Coronary artery (tissue), 2 donors: ENCODE measurements at regions not wholly inside any gene's neighbourhood (a gene's known extent, or its start where the extent isn't known, plus 50 kb on each side); places are given as distances from the start of the nearest gene placed in this dataset.
"Not testable (repeated sequence)": the region's sequence is repeated elsewhere in the genome, so short reads cannot be mapped to it uniquely, and the experiment has no call there.

ENCODE experiments used
- DNase-seq: peaks from one replicate; pipeline ENCODE4 v3.0.0-alpha.2; 2017; ENCODE audit warnings: low spot score
- H3K27ac ChIP-seq, 2 donors: fragments of 200-600 bp; sonication (generic); one replicate each; pipeline ENCODE4 v1.5.1; 2016 to 2019
- H3K4me3 ChIP-seq: fragments of 200-600 bp; sonication (generic); 2 replicates; pipeline ENCODE4 v1.5.1; 2016; ENCODE audit warnings: mild to moderate bottlenecking, moderate library complexity
- CTCF ChIP-seq: fragments of 200-600 bp; sonication (generic); IDR thresholded peaks from one replicate; pipeline ENCODE4 v1.5.1; 2019; ENCODE audit warnings: antibody characterized with exemption

GRCh38 chr5:4020400-4020799, 424.8 kb downstream of the IRX1 start:
- no peak for DNase-seq
- TF ChIP-seq CTCF, result no peak
- Histone ChIP-seq H3K4me3 (no peak overlapping the region), H3K27ac (peak overlapping the region in 1 of 2 donors; percentile 65)

- H3K27ac ChIP-seq, result no peak overlapping the region
- H3K4me3 ChIP-seq, result no peak overlapping the region
- DNase-seq, result no peak
- no peak for TF ChIP-seq CTCF
These were observed 426.5 kb downstream of the IRX1 start for GRCh38 chr5:4022056-4022670.

- no peak overlapping the region for H3K27ac ChIP-seq
- no peak for DNase-seq
- no peak for TF ChIP-seq CTCF
- H3K4me3 ChIP-seq, result no peak overlapping the region
These were observed 427.6 kb downstream of the IRX1 start for GRCh38 chr5:4023091-4023752.

GRCh38 chr5:4023753-4024335, 428.2 kb downstream of the IRX1 start:
- Histone ChIP-seq H3K4me3 (no peak overlapping the region), H3K27ac (no peak overlapping the region)
- no peak for DNase-seq
- TF ChIP-seq CTCF, result no peak

DNA sequence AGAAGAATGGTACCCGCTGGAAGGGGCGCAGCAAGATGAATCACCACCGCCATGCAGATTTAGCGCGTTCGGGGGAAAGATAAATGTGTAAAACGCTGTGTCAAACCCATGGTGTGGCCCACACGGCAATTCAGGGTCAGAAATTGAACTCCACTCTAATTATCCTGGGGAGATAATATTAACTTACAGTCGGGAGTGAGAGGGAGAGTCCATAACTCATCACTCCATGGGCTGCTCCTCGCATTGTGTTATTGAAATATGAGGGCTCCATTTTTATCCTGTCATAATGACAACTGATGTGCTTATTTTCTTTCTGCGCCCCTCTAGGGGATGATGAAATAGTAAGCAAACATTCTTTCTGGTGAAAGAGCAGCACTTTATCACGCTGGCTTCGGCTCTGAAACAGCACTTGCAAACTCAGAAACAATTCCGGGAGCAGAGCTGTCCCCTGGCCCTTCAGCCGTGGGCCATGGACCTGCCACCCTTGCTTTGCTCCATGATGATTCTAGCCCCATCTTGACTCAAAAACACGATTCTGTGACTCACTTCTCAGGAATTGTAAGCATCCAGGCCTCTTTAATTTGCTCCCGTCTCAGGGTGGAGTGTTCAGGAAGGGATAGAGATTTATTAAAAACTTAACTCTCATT, 431.6 kb downstream of the IRX1 start:
- Histone ChIP-seq H3K4me3 (no peak overlapping the region), H3K27ac (peak overlapping the region in 1 of 2 donors; percentile 0)
- no peak for TF ChIP-seq CTCF
- DNase-seq, result no peak

DNA sequence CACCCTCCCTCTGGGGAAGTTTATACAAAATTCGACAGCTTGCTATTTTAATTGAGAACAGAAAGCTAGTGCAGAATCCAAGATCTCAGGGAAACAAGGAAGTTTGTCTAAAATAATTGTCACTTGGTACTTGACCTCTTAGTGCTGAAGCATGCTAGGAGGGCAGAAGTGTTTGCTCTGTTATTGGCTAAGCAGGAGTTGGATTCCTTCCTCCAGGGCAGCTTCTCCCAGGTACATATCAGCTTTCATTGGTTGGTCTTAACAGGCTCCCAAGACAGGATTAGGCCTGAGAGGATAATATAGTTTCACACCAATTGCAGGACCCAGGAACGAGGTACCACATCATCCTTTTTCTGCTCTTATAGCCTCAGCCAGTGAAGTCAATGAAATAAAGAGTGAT, 432.8 kb downstream of the IRX1 start:
- no peak for DNase-seq
- H3K4me3 ChIP-seq, result no peak overlapping the region
- no peak overlapping the region for H3K27ac ChIP-seq
- no peak for TF ChIP-seq CTCF

DNA sequence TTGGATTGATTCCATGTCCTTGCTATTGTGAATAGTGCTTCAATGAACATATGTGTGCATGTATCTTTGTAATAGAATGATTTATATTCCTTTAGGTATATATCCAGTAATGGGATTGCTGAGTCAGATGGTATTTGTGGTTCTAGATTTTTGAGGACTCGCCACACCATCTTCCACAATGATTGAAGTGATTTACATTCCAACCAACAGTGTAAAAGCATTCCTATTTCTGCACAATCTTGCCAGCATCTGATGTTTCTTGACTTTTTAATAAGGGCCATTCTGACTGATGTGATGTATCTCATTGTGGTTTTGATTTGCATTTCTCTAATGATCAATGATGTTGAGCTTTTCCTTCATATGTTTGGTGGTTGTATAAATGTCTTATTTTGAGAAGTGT, 437.9 kb downstream of the IRX1 start:
- not testable (repeated sequence) for H3K27ac ChIP-seq, DNase-seq, H3K4me3 ChIP-seq
